Brain microvascular endothelial cell (primary cell): ENCODE measurements at regions not wholly inside any gene's neighbourhood (a gene's known extent, or its start where the extent isn't known, plus 50 kb on each side); places are given as distances from the start of the nearest gene placed in this dataset.

Experiments used
- DNase-seq: peaks from one replicate; pipeline ENCODE4 v3.0.0-alpha.2; 2020
- H3K27ac ChIP-seq: fragments of 250-450 bp; sonication (Bioruptor Pico); 2 replicates; pipeline ENCODE4 v1.5.1; 2020; ENCODE audit warnings: mild to moderate bottlenecking, moderate library complexity
- H3K27me3 ChIP-seq: fragments of 250-450 bp; sonication (Bioruptor Pico); replicated peaks from 2 replicates; pipeline ENCODE4 v1.5.1; 2020; ENCODE audit warnings: mild to moderate bottlenecking
- H3K36me3 ChIP-seq: fragments of 250-450 bp; sonication (Bioruptor Pico); replicated peaks from 2 replicates; pipeline ENCODE4 v1.5.1; 2020; ENCODE audit warnings: mild to moderate bottlenecking
- H3K4me3 ChIP-seq: 2 replicates; pipeline ENCODE4 v1.5.1; 2011; ENCODE audit warnings: low read depth, mild to moderate bottlenecking, control low read depth, low read length, moderate library complexity
- in situ Hi-C: cut with HindIII; loops from 2 replicates; pipeline ENCODE4 v1.10.0; 2017; ENCODE audit warnings: low sequenced_read_pairs, low pct_ligation_motif_present
- TF ChIP-seq, protein P1 (sequence below): IDR thresholded peaks from 2 replicates; pipeline ENCODE4 v1.5.1; 2011; ENCODE audit warnings: low read depth, mild to moderate bottlenecking, moderate library complexity, low read length, control low read depth, inconsistent platforms; ENCODE audit errors: missing control alignments

DNA sequence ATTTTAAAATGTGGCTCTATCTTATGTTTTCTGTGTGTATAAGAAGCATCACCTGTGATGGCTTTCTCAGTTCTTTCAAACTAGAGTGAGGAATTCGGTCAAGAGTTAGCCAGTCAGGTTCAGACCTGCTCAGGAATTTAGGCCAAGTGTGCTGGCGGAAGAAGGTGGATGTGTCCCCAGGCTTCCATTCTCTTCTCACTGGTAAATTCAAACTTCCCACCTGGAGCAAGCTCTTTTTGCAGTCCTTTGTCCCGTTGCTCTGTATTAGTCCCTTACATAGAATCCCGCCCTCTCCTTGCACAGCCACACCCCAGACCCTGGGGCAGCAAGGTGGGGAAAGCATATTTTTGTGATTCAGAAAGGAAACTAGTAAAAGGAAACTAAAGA, 124.7 kb upstream of the PWP1 start:
- no peak overlapping the region for H3K27ac ChIP-seq
- no peak for DNase-seq
- H3K27me3 ChIP-seq, result no peaks in the 10 kb centered on the region
- TF ChIP-seq, protein P1, sequence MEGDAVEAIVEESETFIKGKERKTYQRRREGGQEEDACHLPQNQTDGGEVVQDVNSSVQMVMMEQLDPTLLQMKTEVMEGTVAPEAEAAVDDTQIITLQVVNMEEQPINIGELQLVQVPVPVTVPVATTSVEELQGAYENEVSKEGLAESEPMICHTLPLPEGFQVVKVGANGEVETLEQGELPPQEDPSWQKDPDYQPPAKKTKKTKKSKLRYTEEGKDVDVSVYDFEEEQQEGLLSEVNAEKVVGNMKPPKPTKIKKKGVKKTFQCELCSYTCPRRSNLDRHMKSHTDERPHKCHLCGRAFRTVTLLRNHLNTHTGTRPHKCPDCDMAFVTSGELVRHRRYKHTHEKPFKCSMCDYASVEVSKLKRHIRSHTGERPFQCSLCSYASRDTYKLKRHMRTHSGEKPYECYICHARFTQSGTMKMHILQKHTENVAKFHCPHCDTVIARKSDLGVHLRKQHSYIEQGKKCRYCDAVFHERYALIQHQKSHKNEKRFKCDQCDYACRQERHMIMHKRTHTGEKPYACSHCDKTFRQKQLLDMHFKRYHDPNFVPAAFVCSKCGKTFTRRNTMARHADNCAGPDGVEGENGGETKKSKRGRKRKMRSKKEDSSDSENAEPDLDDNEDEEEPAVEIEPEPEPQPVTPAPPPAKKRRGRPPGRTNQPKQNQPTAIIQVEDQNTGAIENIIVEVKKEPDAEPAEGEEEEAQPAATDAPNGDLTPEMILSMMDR, result no peak
- no peak overlapping the region for H3K4me3 ChIP-seq
- in situ Hi-C loops, result no loop called here
- H3K36me3 ChIP-seq, result no peaks in the 10 kb centered on the region

DNA sequence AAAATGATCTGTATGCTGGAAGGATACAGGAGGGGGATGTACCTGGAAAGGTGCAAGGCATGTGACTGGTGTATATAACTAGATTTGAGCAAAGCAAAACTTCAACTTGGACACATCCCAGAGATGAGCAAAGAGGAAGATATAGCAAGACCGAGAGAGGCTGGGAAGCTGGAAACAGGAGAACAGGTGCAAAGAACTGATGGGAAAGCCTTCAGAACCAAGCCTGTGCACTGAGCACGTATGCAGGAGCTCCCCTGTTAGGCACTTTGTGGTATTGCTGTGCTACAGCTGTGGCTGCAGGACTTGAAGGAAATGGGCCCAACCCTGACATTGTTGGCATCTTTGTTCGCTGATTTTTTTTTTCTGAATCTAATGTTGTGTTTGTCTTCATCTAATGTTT, 120.7 kb upstream of the PWP1 start:
- in situ Hi-C loops, result no loop called here
- no peaks in the 10 kb centered on the region for H3K27me3 ChIP-seq
- TF ChIP-seq, protein P1, result peak; percentile 67
- no peaks in the 10 kb centered on the region for H3K36me3 ChIP-seq
- no peak overlapping the region for H3K4me3 ChIP-seq
- no peak overlapping the region for H3K27ac ChIP-seq
- peak; percentile 27 for DNase-seq

DNA sequence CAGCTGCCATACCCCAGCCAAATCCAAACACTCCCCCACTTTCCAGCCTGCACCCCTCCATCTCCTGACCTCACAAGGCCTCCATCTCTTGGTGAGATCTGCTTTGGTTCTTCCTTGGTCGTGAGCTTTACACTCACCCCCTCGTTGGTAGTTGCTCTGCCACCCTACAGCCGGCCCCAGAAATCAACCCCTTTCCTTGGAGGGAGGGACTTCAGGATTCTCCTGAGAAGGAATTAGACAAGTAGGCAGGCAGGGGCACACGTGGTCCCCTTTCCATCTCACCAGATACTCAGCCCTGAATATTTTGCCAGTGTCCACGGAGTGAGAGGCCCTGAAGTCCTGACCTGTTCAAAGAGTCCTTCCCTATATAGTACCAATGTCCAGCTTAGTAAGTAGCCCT, 120.0 kb upstream of the PWP1 start:
- H3K36me3 ChIP-seq, result no peaks in the 10 kb centered on the region
- in situ Hi-C loops, result no loop called here
- TF ChIP-seq, protein P1, result no peak
- no peaks in the 10 kb centered on the region for H3K27me3 ChIP-seq
- H3K27ac ChIP-seq, result no peak overlapping the region
- DNase-seq, result no peak
- H3K4me3 ChIP-seq, result no peak overlapping the region

DNA sequence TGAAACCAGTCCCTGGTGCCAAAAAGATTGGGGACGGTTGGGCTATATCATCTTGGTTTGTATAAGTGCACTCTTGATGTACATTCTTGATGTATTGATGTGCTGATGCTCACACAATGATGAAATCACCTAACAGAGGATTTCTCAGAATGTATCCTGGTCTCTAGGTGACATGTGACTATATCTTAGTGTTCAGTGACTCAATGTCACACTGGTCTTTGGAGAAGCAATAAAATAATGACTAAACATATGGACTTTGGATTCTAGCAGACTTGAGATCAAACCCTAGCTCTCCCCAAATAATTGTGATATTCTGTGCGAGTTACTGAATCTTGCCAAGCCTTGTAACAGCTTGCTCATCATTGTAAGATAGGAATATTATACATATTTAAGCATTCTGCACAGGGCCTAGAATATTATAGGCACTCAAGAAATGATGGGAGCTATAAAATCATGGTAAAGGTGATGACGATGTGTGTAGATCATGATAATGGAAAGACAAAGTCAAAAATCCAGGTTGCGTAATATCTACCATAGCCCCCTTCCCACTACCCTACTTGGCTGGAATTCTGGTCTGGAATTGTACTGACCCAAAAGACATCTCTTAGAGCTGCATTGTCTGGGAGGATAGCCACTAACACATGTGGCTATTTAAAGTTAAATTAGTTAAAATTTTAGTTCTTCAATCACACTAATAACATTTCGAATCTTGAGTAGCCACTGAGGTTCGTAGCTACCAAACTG, 117.6 kb upstream of the PWP1 start:
- Histone ChIP-seq H3K27ac (no peak overlapping the region), H3K36me3 (no peaks in the 10 kb centered on the region), H3K4me3 (no peak overlapping the region), H3K27me3 (no peaks in the 10 kb centered on the region)
- in situ Hi-C loops, result no loop called here
- no peak for DNase-seq
- TF ChIP-seq, protein P1, result no peak

DNA sequence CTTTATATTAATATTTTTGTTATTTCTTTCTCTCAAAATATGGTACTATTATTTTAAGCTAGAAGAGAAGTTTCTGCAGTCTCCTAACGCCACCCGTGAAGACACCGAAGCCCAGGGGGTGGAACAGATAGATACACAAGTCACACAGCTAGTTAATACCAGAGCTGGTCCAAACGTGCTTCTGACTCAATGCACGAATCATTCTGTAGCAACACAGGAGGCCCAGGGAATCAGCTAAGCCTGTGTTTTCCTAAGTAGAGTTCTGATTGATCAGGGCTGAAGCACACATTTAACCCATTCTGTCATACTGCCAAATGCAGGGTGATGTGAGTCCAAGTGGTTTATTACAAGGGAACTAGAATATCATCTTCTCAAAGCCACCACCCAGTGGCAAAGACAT, 116.9 kb upstream of the PWP1 start:
- in situ Hi-C loops, result no loop called here
- no peak for DNase-seq
- no peak overlapping the region for H3K27ac ChIP-seq
- TF ChIP-seq, protein P1, result no peak
- H3K36me3 ChIP-seq, result no peaks in the 10 kb centered on the region
- H3K27me3 ChIP-seq, result no peaks in the 10 kb centered on the region
- H3K4me3 ChIP-seq, result no peak overlapping the region

DNA sequence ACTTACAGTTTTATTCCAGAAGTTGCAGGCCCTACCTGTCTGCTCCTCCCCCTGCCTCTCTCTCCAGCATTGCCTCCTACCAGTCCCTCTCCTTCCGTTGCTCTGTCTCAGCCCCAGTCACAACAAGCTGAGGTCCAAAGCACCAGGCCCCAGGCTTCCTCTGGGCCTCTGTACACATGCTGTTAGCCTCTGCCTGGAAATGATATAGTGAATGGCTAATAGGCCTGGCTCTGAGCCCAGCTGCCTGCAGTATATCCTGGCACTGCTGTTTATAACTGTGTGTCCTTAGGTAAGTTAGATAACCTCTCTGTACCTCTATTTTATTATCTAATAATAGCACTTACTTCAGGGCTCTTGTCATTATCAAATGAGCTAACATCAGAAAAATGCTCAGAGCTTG, 114.9 kb upstream of the PWP1 start:
- Histone ChIP-seq H3K4me3 (no peak overlapping the region), H3K27me3 (no peaks in the 10 kb centered on the region), H3K27ac (no peak overlapping the region), H3K36me3 (no peaks in the 10 kb centered on the region)
- in situ Hi-C loops, result no loop called here
- TF ChIP-seq, protein P1, result no peak
- DNase-seq, result peak; percentile 63
